Bronchial epithelial cell (primary cell): ENCODE measurements at regions not wholly inside any gene's neighbourhood (a gene's known extent, or its start where the extent isn't known, plus 50 kb on each side); places are given as distances from the start of the nearest gene placed in this dataset.
A peak's percentile ranks its signal among the peaks of the same experiment; 100 is the strongest.

Source experiments
- DNase-seq: peaks from one replicate; pipeline ENCODE4 v3.0.0-alpha.2; 2010; ENCODE audit warnings: low read depth
- FAIRE-seq: peaks from 2 replicates; lab custom pipeline; 2011; peaks lifted over from hg19 to GRCh38; lab: Jason Lieb, UNC
- H3K27me3 ChIP-seq: 2 replicates; pipeline ENCODE4 v1.5.1; 2011; ENCODE audit warnings: low read length; ENCODE audit not compliant: control insufficient read depth, insufficient read depth
- H3K36me3 ChIP-seq: 2 replicates; pipeline ENCODE4 v1.5.1; 2011; ENCODE audit warnings: low read length; ENCODE audit not compliant: control insufficient read depth, insufficient read depth
- H3K4me3 ChIP-seq: 2 replicates; pipeline ENCODE4 v1.5.1; 2011; ENCODE audit warnings: mild to moderate bottlenecking, low read depth, low read length, control low read depth
- CTCF ChIP-seq: IDR thresholded peaks from 2 replicates; pipeline ENCODE4 v1.5.1; 2011; ENCODE audit warnings: mild to moderate bottlenecking, moderate library complexity, low read length, control low read depth, inconsistent platforms; ENCODE audit not compliant: insufficient read depth, severe bottlenecking

GRCh38 chr11:28713850-28714249, 605.7 kb downstream of the METTL15 start:
- H3K36me3 ChIP-seq = no peaks in the 10 kb centered on the region
- no peaks in the 10 kb centered on the region for H3K27me3 ChIP-seq
- DNase-seq (no peak), FAIRE-seq (no peak)
- TF ChIP-seq CTCF = no peak
- no peak overlapping the region for H3K4me3 ChIP-seq

- no peak overlapping the region for H3K4me3 ChIP-seq
- no peaks in the 10 kb centered on the region for H3K36me3 ChIP-seq
- no peak for TF ChIP-seq CTCF
- H3K27me3 ChIP-seq = no peaks in the 10 kb centered on the region
- no peak for FAIRE-seq
- DNase-seq = no peak
These were observed 599.9 kb downstream of the METTL15 start for GRCh38 chr11:28708075-28708474.

- no peak for FAIRE-seq
- H3K4me3 ChIP-seq = no peak overlapping the region
These were observed 596.6 kb downstream of the METTL15 start for GRCh38 chr11:28704801-28705200.

GRCh38 chr11:28703371-28703770, 595.2 kb downstream of the METTL15 start:
- DNase-seq (peak; percentile 32), FAIRE-seq (no peak)
- no peak for TF ChIP-seq CTCF
- Histone ChIP-seq H3K4me3 (no peak overlapping the region), H3K27me3 (no peaks in the 10 kb centered on the region), H3K36me3 (no peaks in the 10 kb centered on the region)

More at GRCh38 chr11:28704801-28705200, 596.6 kb downstream of the METTL15 start:
- Histone ChIP-seq H3K36me3 (no peaks in the 10 kb centered on the region), H3K27me3 (no peaks in the 10 kb centered on the region)
- DNase-seq = no peak
- no peak for TF ChIP-seq CTCF

- no peak for TF ChIP-seq CTCF
- Histone ChIP-seq H3K27me3 (no peaks in the 10 kb centered on the region), H3K4me3 (peak overlapping the region; percentile 4), H3K36me3 (no peaks in the 10 kb centered on the region)
- DNase-seq (peak; percentile 64), FAIRE-seq (no peak)
These were observed 594.7 kb downstream of the METTL15 start for GRCh38 chr11:28702871-28703270.

GRCh38 chr11:28702450-28702790, 594.2 kb downstream of the METTL15 start:
- FAIRE-seq (no peak), DNase-seq (peak; percentile 77)
- Histone ChIP-seq H3K36me3 (no peaks in the 10 kb centered on the region), H3K4me3 (peak overlapping the region; percentile 4), H3K27me3 (no peaks in the 10 kb centered on the region)
- TF ChIP-seq CTCF = no peak
